Kasumi-1 (cell line): ENCODE measurements at regions not wholly inside any gene's neighbourhood (a gene's known extent, or its start where the extent isn't known, plus 50 kb on each side); places are given as distances from the start of the nearest gene placed in this dataset.

ENCODE experiments used
- DNase-seq, 2 experiments: peaks; one replicate each; lab custom pipeline; 2025; lab: John Stamatoyannopoulos, UW

- no peak for DNase-seq
Observed at GRCh38 chr5:125559296-125559695, 812.9 kb upstream of the ZNF608 start.

- DNase-seq = peak; percentile 12 to 32
Observed at GRCh38 chr5:125560476-125561225, 814.2 kb upstream of the ZNF608 start.

GRCh38 chr5:125564317-125564975 is 818.0 kb upstream of the ZNF608 start:
- no peak for DNase-seq

- no peak for DNase-seq
Observed at GRCh38 chr5:125574491-125575044, 828.1 kb upstream of the ZNF608 start.

GRCh38 chr5:125575171-125575890 is 828.9 kb upstream of the ZNF608 start:
- no peak for DNase-seq

- DNase-seq = no peak
Observed at GRCh38 chr5:125575891-125576505, 829.6 kb upstream of the ZNF608 start.

- DNase-seq = no peak
Observed at GRCh38 chr5:125576822-125577221, 830.4 kb upstream of the ZNF608 start.

GRCh38 chr5:125578551-125578950 is 832.1 kb upstream of the ZNF608 start:
- DNase-seq = no peak

- DNase-seq = no peak
Observed at GRCh38 chr5:125579182-125579581, 832.7 kb upstream of the ZNF608 start.

GRCh38 chr5:125581311-125581710 is 834.9 kb upstream of the ZNF608 start:
- DNase-seq = no peak

- DNase-seq = no peak
Observed at GRCh38 chr5:125582352-125582751, 835.9 kb upstream of the ZNF608 start.

- no peak for DNase-seq
Observed at GRCh38 chr5:125583321-125584139, 837.1 kb upstream of the ZNF608 start.

GRCh38 chr5:125584140-125584520 is 837.7 kb upstream of the ZNF608 start:
- no peak for DNase-seq

- DNase-seq = no peak
Observed at GRCh38 chr5:125587631-125588030, 835.6 kb upstream of the GRAMD2B start.

GRCh38 chr5:125592856-125593255 is 830.4 kb upstream of the GRAMD2B start:
- no peak for DNase-seq

GRCh38 chr5:125595095-125595494 is 828.1 kb upstream of the GRAMD2B start:
- DNase-seq = no peak

GRCh38 chr5:125595845-125596244 is 827.4 kb upstream of the GRAMD2B start:
- DNase-seq = no peak

GRCh38 chr5:125597338-125597737 is 825.9 kb upstream of the GRAMD2B start:
- DNase-seq = no peak

GRCh38 chr5:125600559-125600958 is 822.6 kb upstream of the GRAMD2B start:
- DNase-seq = no peak

GRCh38 chr5:125602184-125602583 is 821.0 kb upstream of the GRAMD2B start:
- no peak for DNase-seq

- no peak for DNase-seq
Observed at GRCh38 chr5:125603321-125603720, 819.9 kb upstream of the GRAMD2B start.
